Neural progenitor cell (in vitro differentiated cells): ENCODE measurements at regions not wholly inside any gene's neighbourhood (a gene's known extent, or its start where the extent isn't known, plus 50 kb on each side); places are given as distances from the start of the nearest gene placed in this dataset.

Source experiments
- DNase-seq: peaks from one replicate; pipeline ENCODE4 v3.0.0-alpha.2; 2016; ENCODE audit warnings: low spot score
- H2AFZ ChIP-seq: fragments of 200-600 bp; sonication (generic); replicated peaks from 2 replicates; pipeline ENCODE4 v1.6.1; 2016; ENCODE audit warnings: antibody characterized with exemption
- H3F3A ChIP-seq: fragments of 200-600 bp; sonication (generic); 2 replicates; pipeline ENCODE4 v1.6.1; 2016; ENCODE audit warnings: antibody characterized with exemption, low read depth
- H3K27ac ChIP-seq: fragments of 200-600 bp; sonication (generic); 2 replicates; pipeline ENCODE4 v1.5.1; 2016; ENCODE audit warnings: mild to moderate bottlenecking
- H3K27me3 ChIP-seq: fragments of 200-600 bp; sonication (generic); 2 replicates; pipeline ENCODE4 v1.6.1; 2016; ENCODE audit warnings: mild to moderate bottlenecking, moderate library complexity
- H3K36me3 ChIP-seq: fragments of 200-600 bp; sonication (generic); 2 replicates; pipeline ENCODE4 v1.5.1; 2016
- H3K4me1 ChIP-seq: fragments of 200-600 bp; sonication (generic); 2 replicates; pipeline ENCODE4 v1.6.1; 2016; ENCODE audit warnings: mixed run types
- H3K4me2 ChIP-seq: fragments of 200-600 bp; sonication (generic); 2 replicates; pipeline ENCODE4 v1.6.1; 2016
- H3K4me3 ChIP-seq: fragments of 200-600 bp; sonication (generic); 2 replicates; pipeline ENCODE4 v1.5.1; 2016
- H3K79me2 ChIP-seq: fragments of 200-600 bp; sonication (generic); 2 replicates; pipeline ENCODE4 v1.6.1; 2016; ENCODE audit warnings: low read depth
- H3K9ac ChIP-seq: fragments of 200-600 bp; sonication (generic); 2 replicates; pipeline ENCODE4 v1.6.1; 2016
- H3K9me3 ChIP-seq: fragments of 200-600 bp; sonication (generic); 2 replicates; pipeline ENCODE4 v1.5.1; 2016; ENCODE audit warnings: low read depth
- H4K20me1 ChIP-seq: fragments of 200-600 bp; sonication (generic); 2 replicates; pipeline ENCODE4 v1.6.1; 2016; ENCODE audit warnings: low read depth
- H3K27ac Mint-ChIP-seq: 3 replicates; pipeline ENCODE4 v1.8.0; 2021; ENCODE audit warnings: mixed read lengths
- H3K27me3 Mint-ChIP-seq: 2 replicates; pipeline ENCODE4 v1.8.0; 2022; ENCODE audit warnings: low read depth, mild to moderate bottlenecking, inconsistent platforms, moderate library complexity, mixed read lengths; ENCODE audit not compliant: insufficient read depth
- H3K36me3 Mint-ChIP-seq: 3 replicates; pipeline ENCODE4 v1.8.0; 2021; ENCODE audit warnings: mixed read lengths
- H3K4me1 Mint-ChIP-seq: 3 replicates; pipeline ENCODE4 v1.8.0; 2021; ENCODE audit warnings: mixed read lengths
- H3K4me3 Mint-ChIP-seq: 3 replicates; pipeline ENCODE4 v1.8.0; 2021; ENCODE audit warnings: mild to moderate bottlenecking, moderate library complexity, mixed read lengths
- H3K9me3 Mint-ChIP-seq: 3 replicates; pipeline ENCODE4 v1.8.0; 2020; ENCODE audit warnings: mixed read lengths
- EZH2 ChIP-seq: fragments of 200-600 bp; sonication (generic); IDR thresholded peaks from 2 replicates; pipeline ENCODE4 v1.6.1; 2017; ENCODE audit warnings: antibody characterized with exemption, mild to moderate bottlenecking, moderate library complexity
- EZH2phosphoT487 ChIP-seq: fragments of 200-600 bp; sonication (generic); IDR thresholded peaks from 2 replicates; pipeline ENCODE4 v1.6.1; 2017; ENCODE audit warnings: antibody characterized with exemption
- TF ChIP-seq, protein P1 (sequence below): fragments of 200-600 bp; sonication (generic); IDR thresholded peaks from 2 replicates; pipeline ENCODE4 v1.5.1; 2017; ENCODE audit warnings: antibody characterized with exemption, mild to moderate bottlenecking

DNA sequence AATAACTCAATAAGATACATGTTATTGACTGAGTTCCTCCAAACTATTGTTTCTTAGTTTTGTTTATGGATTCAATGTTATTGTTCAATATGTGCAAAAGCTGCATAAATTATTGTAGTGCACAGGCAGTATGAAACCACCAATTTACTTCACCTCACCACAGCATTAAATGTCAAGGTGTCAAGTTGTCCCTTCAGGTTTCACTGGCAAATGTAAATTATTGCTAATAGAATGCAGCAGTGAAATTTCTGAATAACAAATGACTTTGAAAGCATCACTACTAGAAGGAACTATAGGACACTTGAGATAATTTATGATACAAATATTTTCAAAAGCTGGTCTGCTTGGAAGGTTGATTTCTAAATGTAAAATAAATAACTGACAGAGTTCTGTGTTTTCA lies 116.4 kb upstream of the PTPRD start:
- H3K4me3 ChIP-seq: no peak overlapping the region
- no peaks in the 10 kb centered on the region for H3K4me1 Mint-ChIP-seq
- H3K79me2 ChIP-seq: no peaks in the 10 kb centered on the region
- H3K27ac ChIP-seq: no peak overlapping the region
- no peaks in the 10 kb centered on the region for H3K36me3 ChIP-seq
- H3K9ac ChIP-seq: no peak overlapping the region
- no peak overlapping the region for H3K4me2 ChIP-seq
- no peak overlapping the region for H3K27ac Mint-ChIP-seq
- no peak overlapping the region for H3K4me3 Mint-ChIP-seq
- H3K27me3 ChIP-seq: no peaks in the 10 kb centered on the region
- no peaks in the 10 kb centered on the region for H3F3A ChIP-seq
- no peaks in the 10 kb centered on the region for H3K9me3 Mint-ChIP-seq
- no peak overlapping the region for H2AFZ ChIP-seq
- no peaks in the 10 kb centered on the region for H3K4me1 ChIP-seq
- no peaks in the 10 kb centered on the region for H4K20me1 ChIP-seq
- TF ChIP-seq, protein P1, sequence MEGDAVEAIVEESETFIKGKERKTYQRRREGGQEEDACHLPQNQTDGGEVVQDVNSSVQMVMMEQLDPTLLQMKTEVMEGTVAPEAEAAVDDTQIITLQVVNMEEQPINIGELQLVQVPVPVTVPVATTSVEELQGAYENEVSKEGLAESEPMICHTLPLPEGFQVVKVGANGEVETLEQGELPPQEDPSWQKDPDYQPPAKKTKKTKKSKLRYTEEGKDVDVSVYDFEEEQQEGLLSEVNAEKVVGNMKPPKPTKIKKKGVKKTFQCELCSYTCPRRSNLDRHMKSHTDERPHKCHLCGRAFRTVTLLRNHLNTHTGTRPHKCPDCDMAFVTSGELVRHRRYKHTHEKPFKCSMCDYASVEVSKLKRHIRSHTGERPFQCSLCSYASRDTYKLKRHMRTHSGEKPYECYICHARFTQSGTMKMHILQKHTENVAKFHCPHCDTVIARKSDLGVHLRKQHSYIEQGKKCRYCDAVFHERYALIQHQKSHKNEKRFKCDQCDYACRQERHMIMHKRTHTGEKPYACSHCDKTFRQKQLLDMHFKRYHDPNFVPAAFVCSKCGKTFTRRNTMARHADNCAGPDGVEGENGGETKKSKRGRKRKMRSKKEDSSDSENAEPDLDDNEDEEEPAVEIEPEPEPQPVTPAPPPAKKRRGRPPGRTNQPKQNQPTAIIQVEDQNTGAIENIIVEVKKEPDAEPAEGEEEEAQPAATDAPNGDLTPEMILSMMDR: no peak
- no peak for TF ChIP-seq EZH2phosphoT487
- TF ChIP-seq EZH2: no peak
- no peak for DNase-seq
- no peaks in the 10 kb centered on the region for H3K9me3 ChIP-seq
- H3K27me3 Mint-ChIP-seq: no peaks in the 10 kb centered on the region
- no peaks in the 10 kb centered on the region for H3K36me3 Mint-ChIP-seq

DNA sequence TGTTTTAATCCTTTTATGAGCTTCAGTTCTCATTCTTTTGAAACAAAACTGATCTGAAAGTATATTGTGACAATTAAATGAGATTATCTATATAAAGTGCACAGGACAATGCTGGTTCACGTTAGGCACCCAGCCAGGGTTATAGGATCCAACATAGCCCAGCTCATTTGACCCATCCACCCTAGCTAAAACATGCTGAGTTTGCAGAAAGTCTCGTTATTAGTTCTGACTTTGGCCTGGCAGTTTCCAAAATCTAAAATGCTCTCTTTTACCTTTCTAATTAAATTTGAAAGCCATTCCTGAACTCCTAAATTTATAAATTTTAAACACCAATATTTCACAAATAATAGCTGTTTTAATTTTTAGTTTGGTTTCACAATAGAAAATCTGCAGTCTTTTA lies 131.9 kb upstream of the PTPRD start:
- Mint-ChIP-seq H3K4me1 (no peaks in the 10 kb centered on the region), H3K36me3 (no peaks in the 10 kb centered on the region), H3K27me3 (peaks cover 4% of the 10 kb centered on the region), H3K4me3 (no peak overlapping the region), H3K9me3 (peaks cover 2% of the 10 kb centered on the region), H3K27ac (no peak overlapping the region)
- H3K79me2 ChIP-seq: no peaks in the 10 kb centered on the region
- no peak for DNase-seq
- H2AFZ ChIP-seq: no peak overlapping the region
- TF ChIP-seq, protein P1: no peak
- TF ChIP-seq EZH2phosphoT487 (no peak), EZH2 (no peak)
- H3K36me3 ChIP-seq: no peaks in the 10 kb centered on the region
- no peak overlapping the region for H3K4me2 ChIP-seq
- H3K27me3 ChIP-seq: no peaks in the 10 kb centered on the region
- no peak overlapping the region for H3K4me3 ChIP-seq
- H4K20me1 ChIP-seq: no peaks in the 10 kb centered on the region
- no peak overlapping the region for H3K9ac ChIP-seq
- no peaks in the 10 kb centered on the region for H3K4me1 ChIP-seq
- no peaks in the 10 kb centered on the region for H3F3A ChIP-seq
- no peak overlapping the region for H3K27ac ChIP-seq
- H3K9me3 ChIP-seq: no peaks in the 10 kb centered on the region

- Histone ChIP-seq H3K4me3 (no peak overlapping the region), H3K36me3 (no peaks in the 10 kb centered on the region), H3K79me2 (no peaks in the 10 kb centered on the region), H3K9me3 (no peaks in the 10 kb centered on the region), H3K4me2 (no peak overlapping the region), H3K27me3 (no peaks in the 10 kb centered on the region), H3F3A (no peaks in the 10 kb centered on the region), H2AFZ (no peak overlapping the region), H4K20me1 (no peaks in the 10 kb centered on the region), H3K9ac (no peak overlapping the region), H3K27ac (no peak overlapping the region), H3K4me1 (no peaks in the 10 kb centered on the region)
- DNase-seq: no peak
- H3K27ac Mint-ChIP-seq: no peak overlapping the region
- H3K27me3 Mint-ChIP-seq: no peaks in the 10 kb centered on the region
- TF ChIP-seq, protein P1: no peak
- TF ChIP-seq EZH2phosphoT487 (no peak), EZH2 (no peak)
- no peak overlapping the region for H3K4me3 Mint-ChIP-seq
- H3K36me3 Mint-ChIP-seq: no peaks in the 10 kb centered on the region
- H3K4me1 Mint-ChIP-seq: no peaks in the 10 kb centered on the region
- no peaks in the 10 kb centered on the region for H3K9me3 Mint-ChIP-seq
Measured at GRCh38 chr9:10753474-10753873, 140.7 kb upstream of the PTPRD start.
